Activated CD8-positive, alpha-beta T cell treated with anti-CD3 and anti-CD28 coated beads for 36 hours (primary cell): ENCODE measurements at regions not wholly inside any gene's neighbourhood (a gene's known extent, or its start where the extent isn't known, plus 50 kb on each side); places are given as distances from the start of the nearest gene placed in this dataset.
A peak's percentile ranks its signal among the peaks of the same experiment; 100 is the strongest.

ENCODE experiments used
- ATAC-seq: fragments of 200-7000 bp; cut with Tn5 transposase; one replicate; pipeline ENCODE4 v1.10.0; 2021; ENCODE audit warnings: mild to moderate bottlenecking, moderate library complexity
- CTCF ChIA-PET: fragments of 350-600 bp; sonication (Branson Sonifier 250); formaldehyde crosslinking; loops from one replicate; lab custom pipeline; 2021; ENCODE audit warnings: antibody characterized with exemption; lab: Charles Lee
- POLR2A ChIA-PET: fragments of 350-600 bp; sonication (Branson Sonifier 250); formaldehyde crosslinking; loops from one replicate; lab custom pipeline; 2021; ENCODE audit warnings: antibody characterized with exemption; lab: Charles Lee
- DNase-seq: peaks from one replicate; pipeline ENCODE4 v3.0.0-alpha.2; 2020
- H3K27ac Mint-ChIP-seq: one replicate; pipeline ENCODE4 v1.8.0; 2021; ENCODE audit warnings: mild to moderate bottlenecking, mixed read lengths
- H3K27me3 Mint-ChIP-seq: one replicate; pipeline ENCODE4 v1.8.0; 2021; ENCODE audit warnings: mixed read lengths
- H3K36me3 Mint-ChIP-seq: one replicate; pipeline ENCODE4 v1.8.0; 2021; ENCODE audit warnings: low read depth, mixed read lengths
- H3K4me1 Mint-ChIP-seq: one replicate; pipeline ENCODE4 v1.8.0; 2021; ENCODE audit warnings: low read depth, mixed read lengths
- H3K4me3 Mint-ChIP-seq: one replicate; pipeline ENCODE4 v1.8.0; 2021; ENCODE audit warnings: mild to moderate bottlenecking, moderate library complexity, mixed read lengths
- H3K9me3 Mint-ChIP-seq: one replicate; pipeline ENCODE4 v1.8.0; 2021; ENCODE audit warnings: mixed read lengths
- intact Hi-C: fragments of 100-400 bp; cut with micrococcal nuclease; formaldehyde crosslinking; loops from one replicate; pipeline ENCODE4 v1.10.0; 2022
- TF ChIP-seq, protein P1 (sequence below): fragments of 200-600 bp; IDR thresholded peaks from one replicate; pipeline ENCODE4 v1.8.0; 2022; ENCODE audit warnings: antibody characterized with exemption, mild to moderate bottlenecking

GRCh38 chr17:77819497-77819896, 139.0 kb upstream of the TNRC6C start:
- ATAC-seq (no peak), DNase-seq (no peak)
- TF ChIP-seq, protein P1, sequence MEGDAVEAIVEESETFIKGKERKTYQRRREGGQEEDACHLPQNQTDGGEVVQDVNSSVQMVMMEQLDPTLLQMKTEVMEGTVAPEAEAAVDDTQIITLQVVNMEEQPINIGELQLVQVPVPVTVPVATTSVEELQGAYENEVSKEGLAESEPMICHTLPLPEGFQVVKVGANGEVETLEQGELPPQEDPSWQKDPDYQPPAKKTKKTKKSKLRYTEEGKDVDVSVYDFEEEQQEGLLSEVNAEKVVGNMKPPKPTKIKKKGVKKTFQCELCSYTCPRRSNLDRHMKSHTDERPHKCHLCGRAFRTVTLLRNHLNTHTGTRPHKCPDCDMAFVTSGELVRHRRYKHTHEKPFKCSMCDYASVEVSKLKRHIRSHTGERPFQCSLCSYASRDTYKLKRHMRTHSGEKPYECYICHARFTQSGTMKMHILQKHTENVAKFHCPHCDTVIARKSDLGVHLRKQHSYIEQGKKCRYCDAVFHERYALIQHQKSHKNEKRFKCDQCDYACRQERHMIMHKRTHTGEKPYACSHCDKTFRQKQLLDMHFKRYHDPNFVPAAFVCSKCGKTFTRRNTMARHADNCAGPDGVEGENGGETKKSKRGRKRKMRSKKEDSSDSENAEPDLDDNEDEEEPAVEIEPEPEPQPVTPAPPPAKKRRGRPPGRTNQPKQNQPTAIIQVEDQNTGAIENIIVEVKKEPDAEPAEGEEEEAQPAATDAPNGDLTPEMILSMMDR = no peak
- Mint-ChIP-seq H3K27ac (no peak overlapping the region), H3K4me1 (no peaks in the 10 kb centered on the region), H3K4me3 (no peak overlapping the region), H3K36me3 (no peaks in the 10 kb centered on the region), H3K9me3 (no peaks in the 10 kb centered on the region), H3K27me3 (no peaks in the 10 kb centered on the region)
- CTCF ChIA-PET = interaction anchor here (1.3 kb wide), 1 partner anchor 14 kb away, joined by 3 read pairs; no protein-coding TSS in a partner anchor
- intact Hi-C loops = no loop called here
- POLR2A ChIA-PET = interaction anchor here (0.7 kb wide), 1 partner anchor 357 kb away, joined by 3 read pairs; no protein-coding TSS in a partner anchor

DNA sequence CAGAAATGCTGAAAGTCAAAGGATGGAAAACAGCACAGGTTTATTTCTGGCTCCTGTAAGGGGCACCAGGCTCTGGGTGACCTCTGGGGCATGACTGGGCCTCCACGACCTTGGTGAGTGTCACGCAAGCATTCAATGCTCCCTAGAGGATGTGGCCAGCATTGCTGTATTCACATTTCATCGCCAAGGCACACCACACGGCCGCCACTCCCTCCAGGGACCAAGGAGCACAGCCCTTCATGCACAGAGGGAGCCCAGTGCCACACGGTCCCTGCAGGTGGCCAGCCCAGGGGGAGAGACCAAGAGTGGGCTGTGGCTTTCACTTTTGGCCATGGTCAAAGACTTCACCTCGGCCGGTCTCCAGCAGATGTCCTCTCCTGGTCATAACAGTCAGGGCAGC, 137.4 kb upstream of the TNRC6C start:
- H3K27ac Mint-ChIP-seq = no peak overlapping the region
- CTCF ChIA-PET = no interaction called here

DNA sequence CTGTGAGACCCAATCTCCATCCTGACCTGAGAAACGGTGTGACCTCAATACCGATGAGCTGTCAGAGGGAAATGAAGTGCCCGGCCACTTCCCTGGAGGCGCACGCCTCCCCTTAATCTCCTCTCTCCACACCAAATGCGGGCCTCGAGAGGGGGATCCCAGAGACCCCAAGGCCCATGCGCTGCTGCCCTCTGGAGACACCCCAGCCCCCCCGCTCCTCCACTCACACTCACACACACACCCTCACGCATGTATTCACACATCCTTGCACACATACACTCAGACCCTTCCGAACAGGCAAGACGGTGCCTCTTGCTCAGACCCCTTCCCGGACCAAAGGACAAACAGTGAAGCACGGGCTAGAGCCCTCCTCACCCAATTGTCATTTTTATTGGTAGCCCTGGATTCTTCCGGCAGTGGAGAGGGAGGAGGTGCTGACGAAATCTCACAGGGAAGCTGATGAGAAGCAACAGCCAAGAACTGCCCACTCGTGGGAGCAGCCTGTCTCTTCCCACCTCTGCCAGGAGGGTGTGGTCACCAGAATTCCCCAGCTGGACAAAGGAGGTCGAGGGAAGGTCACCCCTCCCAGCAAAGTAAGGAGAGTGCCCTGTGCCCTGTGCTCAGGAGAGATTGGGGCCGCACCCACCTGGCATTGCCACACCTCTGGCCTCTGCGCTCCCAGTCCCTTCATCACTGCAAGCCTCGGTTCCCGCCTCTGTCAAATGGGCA, 136.0 kb upstream of the TNRC6C start:
- H3K9me3 Mint-ChIP-seq = no peaks in the 10 kb centered on the region
- peaks cover 3% of the 10 kb centered on the region for H3K4me1 Mint-ChIP-seq
- no peaks in the 10 kb centered on the region for H3K27me3 Mint-ChIP-seq
- no peak overlapping the region for H3K4me3 Mint-ChIP-seq
- ChIA-PET POLR2A (no interaction called here), CTCF (no interaction called here)
- TF ChIP-seq, protein P1 = no peak
- no peak overlapping the region for H3K27ac Mint-ChIP-seq
- intact Hi-C loops = no loop called here
- DNase-seq (no peak), ATAC-seq (no peak)
- no peaks in the 10 kb centered on the region for H3K36me3 Mint-ChIP-seq

More for the DNA sequence above, 137.4 kb upstream of the TNRC6C start:
- POLR2A ChIA-PET = no interaction called here
- no peaks in the 10 kb centered on the region for H3K9me3 Mint-ChIP-seq
- intact Hi-C loops = no loop called here
- TF ChIP-seq, protein P1 = no peak
- H3K27me3 Mint-ChIP-seq = no peaks in the 10 kb centered on the region
- no peaks in the 10 kb centered on the region for H3K36me3 Mint-ChIP-seq
- DNase-seq (peak; percentile 24), ATAC-seq (peak; percentile 64)
- no peak overlapping the region for H3K4me3 Mint-ChIP-seq
- H3K4me1 Mint-ChIP-seq = no peaks in the 10 kb centered on the region

- Mint-ChIP-seq H3K27ac (no peak overlapping the region), H3K4me1 (peaks cover 7% of the 10 kb centered on the region), H3K27me3 (no peaks in the 10 kb centered on the region), H3K9me3 (no peaks in the 10 kb centered on the region), H3K4me3 (no peak overlapping the region), H3K36me3 (no peaks in the 10 kb centered on the region)
- no peak for DNase-seq
- ChIA-PET CTCF (no interaction called here), POLR2A (interaction anchor here (1.1 to 1.4 kb wide), 2 partner anchors 9 to 134 kb away, joined by 3 to 4 read pairs; partner anchors contain the start of gene TNRC6C)
- TF ChIP-seq, protein P1 = no peak
- ATAC-seq = no peak
- intact Hi-C loops = no loop called here
These were observed 134.3 kb upstream of the TNRC6C start for GRCh38 chr17:77824102-77824779.

GRCh38 chr17:77824780-77825280, 133.7 kb upstream of the TNRC6C start:
- TF ChIP-seq, protein P1 = no peak
- Mint-ChIP-seq H3K4me3 (no peak overlapping the region), H3K4me1 (peaks cover 11% of the 10 kb centered on the region), H3K9me3 (no peaks in the 10 kb centered on the region), H3K27ac (no peak overlapping the region), H3K27me3 (no peaks in the 10 kb centered on the region), H3K36me3 (no peaks in the 10 kb centered on the region)
- intact Hi-C loops = no loop called here
- ATAC-seq = no peak
- ChIA-PET CTCF (no interaction called here), POLR2A (interaction anchor here (1.1 to 1.4 kb wide), 2 partner anchors 10 to 133 kb away, joined by 3 to 4 read pairs; partner anchors contain the start of gene TNRC6C)
- no peak for DNase-seq
